HT-29 (cell line): ENCODE measurements at regions not wholly inside any gene's neighbourhood (a gene's known extent, or its start where the extent isn't known, plus 50 kb on each side); places are given as distances from the start of the nearest gene placed in this dataset.

ENCODE experiments used
- DNase-seq: peaks from one replicate; pipeline ENCODE4 v3.0.0-alpha.2; 2015; ENCODE audit warnings: low spot score

DNA sequence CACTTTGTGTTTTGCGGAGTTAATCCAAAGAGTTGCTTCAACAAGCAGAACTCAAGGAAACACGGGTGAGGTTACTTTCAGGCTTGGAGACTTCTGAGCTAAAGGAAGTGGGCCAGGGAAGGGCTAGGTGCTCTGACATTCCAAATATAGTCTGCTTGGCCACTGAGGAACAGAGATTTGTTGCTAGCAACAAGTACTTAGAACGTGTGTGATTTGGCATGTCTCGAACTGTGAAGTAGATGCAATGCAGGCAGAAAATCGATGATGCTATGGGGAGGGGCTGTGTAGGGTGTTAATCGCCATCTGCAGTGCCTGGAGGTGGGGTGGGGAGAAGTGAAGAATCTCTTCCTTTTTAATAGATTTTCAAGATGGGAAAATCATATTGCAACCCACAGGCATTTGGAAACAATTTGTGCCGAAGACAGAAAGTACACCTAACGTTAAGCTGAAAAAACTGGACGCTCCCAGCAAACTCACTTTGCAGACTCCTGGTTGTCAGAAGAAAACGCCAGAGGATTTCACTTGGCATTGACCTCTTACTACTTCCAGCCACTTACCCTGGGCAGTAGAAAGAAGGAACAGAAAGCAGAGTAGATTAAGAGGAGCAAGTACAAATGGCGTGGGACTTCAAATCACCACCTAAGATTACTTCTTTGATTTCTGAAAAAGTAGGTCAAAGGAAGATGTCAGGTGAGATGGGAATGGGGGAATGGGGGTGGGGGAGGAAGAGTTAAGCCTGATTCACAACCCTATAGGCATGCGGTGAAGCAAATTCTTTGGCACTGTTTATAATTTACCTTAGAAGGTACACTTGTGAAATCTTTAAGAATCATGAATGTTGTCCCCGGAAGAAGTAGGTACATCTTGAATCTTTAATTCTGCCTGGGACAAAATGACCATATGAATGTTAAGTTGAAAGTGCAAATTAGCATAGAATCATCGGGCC is 314.1 kb downstream of the CD83 start:
- DNase-seq = no peak

- no peak for DNase-seq
These were observed 317.5 kb downstream of the CD83 start for GRCh38 chr6:14434916-14435690.

DNA sequence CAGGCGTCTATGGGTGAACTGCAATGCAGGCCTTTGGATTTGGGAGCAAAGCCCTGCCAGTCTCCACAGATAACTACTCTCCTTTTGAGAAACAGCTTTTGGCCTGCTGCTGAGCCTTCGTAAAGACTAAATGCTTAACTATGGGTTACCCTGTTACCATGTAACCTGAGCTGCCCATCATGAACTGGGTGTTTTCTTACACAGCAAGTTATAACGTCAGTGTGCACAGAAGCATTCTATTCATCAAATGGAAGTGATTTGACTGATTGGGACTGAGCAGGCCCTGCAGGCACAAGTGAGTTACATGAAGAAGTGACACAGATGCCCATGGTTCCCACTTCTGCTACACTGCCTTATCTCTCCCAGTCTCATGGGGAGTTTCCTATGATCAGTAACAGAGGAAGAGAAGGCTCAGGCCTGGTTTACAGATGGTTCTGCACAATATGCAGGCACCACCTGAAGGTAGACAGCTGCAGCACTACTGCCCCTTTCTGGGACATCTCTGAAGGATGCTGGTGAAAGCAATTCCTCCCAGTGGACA is 319.1 kb downstream of the CD83 start:
- DNase-seq = no peak

DNA sequence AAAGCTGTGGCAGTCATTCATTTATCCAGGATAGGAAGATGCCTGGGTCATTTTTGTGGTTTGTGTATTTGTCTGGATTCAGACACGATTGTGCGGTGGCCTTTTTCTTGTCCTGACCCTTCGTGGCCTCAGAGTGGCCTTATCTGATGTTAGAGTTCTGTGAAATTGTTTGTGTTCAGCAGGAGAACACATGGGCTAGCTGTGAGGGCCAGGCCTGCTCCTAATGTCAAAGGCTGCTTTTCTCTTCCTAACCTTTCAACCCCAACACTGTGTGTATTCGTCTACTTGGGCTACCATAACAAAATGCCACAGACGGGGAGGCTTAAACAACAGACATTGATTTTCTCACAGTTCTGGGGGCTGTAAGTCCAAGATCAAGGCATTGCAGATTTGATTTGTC is 321.8 kb downstream of the CD83 start:
- DNase-seq = no peak

- no peak for DNase-seq
These were observed 322.8 kb downstream of the CD83 start for GRCh38 chr6:14440215-14440910.

GRCh38 chr6:14440940-14441781 is 323.6 kb downstream of the CD83 start:
- no peak for DNase-seq

DNA sequence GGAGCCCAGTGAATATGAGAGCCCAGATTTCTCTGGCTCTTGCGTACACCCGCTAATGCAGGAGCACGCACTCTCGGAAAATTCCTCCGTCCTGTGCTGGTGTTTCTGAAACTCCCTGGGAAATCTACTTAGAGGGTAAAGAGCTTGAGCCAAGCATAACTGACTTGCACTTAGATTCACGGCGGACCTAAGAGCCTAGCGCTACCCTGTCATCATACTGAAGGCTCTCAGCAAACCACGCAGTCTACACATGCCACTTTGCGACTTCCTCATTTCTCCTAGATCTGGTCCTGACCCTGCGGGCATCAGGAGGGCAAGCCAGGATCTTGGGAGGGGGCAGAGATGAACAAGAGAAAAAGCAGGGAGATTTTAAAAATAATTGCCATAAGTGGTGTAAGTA is 324.7 kb downstream of the CD83 start:
- DNase-seq = no peak

DNA sequence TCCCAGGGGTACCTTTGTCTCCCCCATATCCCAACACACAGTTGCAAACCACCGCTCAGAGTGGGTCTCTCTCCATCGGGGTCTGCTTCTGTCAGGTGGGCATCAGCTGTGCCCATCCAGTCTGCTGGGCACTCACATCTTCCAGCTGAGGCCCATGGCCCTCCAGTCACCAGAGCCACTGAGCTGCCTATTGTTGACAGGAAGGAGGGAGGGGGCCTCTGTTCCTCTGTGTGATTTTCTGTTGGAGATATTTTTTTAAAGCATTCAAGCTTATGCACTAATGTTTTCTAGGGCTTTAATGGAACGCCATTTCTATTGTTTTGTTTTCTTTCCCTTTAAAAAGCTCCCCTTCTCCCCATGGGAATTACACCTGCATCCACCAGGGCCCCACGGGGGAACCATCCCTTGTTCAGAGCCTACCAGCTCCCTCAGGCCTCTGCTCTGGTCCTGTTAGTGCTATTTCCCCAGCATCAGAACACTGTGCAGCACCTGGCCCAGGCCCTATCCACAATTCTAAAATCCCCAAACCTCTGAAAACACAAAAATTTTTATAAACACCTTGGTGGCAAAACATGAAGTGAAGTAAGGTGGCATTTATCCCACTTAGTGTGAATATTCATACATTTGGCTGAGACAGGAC is 326.2 kb downstream of the CD83 start:
- no peak for DNase-seq

DNA sequence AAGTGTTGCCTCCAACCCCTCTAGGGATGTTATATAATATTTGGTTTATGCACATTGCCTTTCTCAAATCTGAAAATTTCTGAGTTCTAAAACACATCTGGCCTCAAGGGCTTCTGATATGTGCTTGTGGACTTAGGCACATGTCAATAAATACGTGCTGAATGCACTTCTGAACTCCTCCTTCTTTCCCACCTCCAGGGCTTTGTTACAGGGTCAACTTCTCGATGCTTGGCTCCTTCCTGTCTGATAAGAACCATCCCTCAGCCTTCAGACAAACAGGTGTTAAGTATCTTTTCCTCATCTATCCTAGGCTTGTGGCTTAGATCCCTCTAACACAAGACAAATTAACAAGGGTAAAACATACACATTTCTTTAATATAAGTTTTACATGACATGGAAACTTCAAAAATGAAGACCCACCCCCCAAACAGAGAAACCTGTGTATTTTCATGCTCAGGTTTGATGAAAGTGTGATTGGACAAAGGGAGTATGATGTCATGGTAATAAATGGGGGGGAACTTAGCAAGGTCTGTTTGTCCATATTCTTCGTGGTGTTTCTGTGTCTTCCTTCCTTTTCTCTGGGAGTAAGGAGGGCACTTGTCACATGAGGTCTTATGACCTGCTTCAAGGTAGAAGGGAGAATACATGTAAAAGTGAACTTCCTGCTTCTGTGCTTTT is 326.9 kb downstream of the CD83 start:
- no peak for DNase-seq

DNA sequence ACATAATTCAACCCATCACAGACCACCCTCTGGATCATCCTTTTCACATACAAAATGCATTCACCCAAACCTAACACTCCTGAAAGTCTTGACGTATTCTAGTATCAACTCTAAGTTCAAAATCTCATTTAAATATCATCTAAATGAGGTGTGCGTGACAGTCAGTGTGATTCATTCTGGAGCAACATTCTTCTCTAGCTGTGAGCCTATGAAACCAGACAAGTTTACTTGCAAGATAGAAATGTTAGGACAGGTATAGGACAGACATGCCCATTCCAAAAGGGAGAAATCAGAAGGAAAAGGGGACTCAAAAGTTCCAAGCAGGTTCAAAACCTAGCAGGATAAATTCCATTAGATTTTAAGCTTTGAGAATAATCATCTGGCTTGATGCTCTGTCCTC is 329.7 kb downstream of the CD83 start:
- DNase-seq = no peak

- DNase-seq = no peak
These were observed 330.7 kb downstream of the CD83 start for GRCh38 chr6:14448246-14448645.

DNA sequence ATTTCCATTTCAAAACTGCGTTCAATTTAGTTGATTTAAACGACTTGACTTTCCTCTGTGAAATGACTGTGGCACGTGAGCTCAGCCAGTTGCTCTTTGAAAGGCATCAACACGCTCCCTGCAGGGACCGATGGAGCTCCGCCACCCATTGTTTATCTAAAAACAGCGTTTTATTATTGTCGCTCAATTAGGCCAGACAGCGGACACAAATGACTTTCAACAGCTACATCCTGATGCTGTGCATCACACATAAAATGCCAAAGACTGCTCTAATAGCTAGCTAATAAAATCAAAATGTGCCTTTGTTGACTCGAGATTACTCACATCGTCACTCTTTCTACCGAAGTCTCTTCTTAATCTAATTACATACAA is 332.5 kb downstream of the CD83 start:
- DNase-seq = no peak

- no peak for DNase-seq
These were observed 333.0 kb downstream of the CD83 start for GRCh38 chr6:14450578-14450977.

- no peak for DNase-seq
These were observed 334.2 kb downstream of the CD83 start for GRCh38 chr6:14451594-14452374.

- no peak for DNase-seq
These were observed 335.3 kb downstream of the CD83 start for GRCh38 chr6:14452567-14453527.

- DNase-seq = no peak
These were observed 336.3 kb downstream of the CD83 start for GRCh38 chr6:14453712-14454472.

GRCh38 chr6:14454473-14454775 is 336.9 kb downstream of the CD83 start:
- DNase-seq = no peak
